C4-2B (cell line): ENCODE measurements at regions not wholly inside any gene's neighbourhood (a gene's known extent, or its start where the extent isn't known, plus 50 kb on each side); places are given as distances from the start of the nearest gene placed in this dataset.

Source experiments
- CTCF ChIP-seq: fragments of 450-650 bp; conservative IDR thresholded peaks from 2 replicates; pipeline ENCODE4 v1.5.1; 2017; ENCODE audit warnings: mild to moderate bottlenecking
- ZFX ChIP-seq: fragments of 450-650 bp; IDR thresholded peaks from 2 replicates; pipeline ENCODE4 v1.6.1; 2017

- TF ChIP-seq CTCF (no peak), ZFX (no peak)
These were observed 439.1 kb upstream of the MGMT start for GRCh38 chr10:129027906-129028305.
